IMR-90 (cell line): ENCODE measurements at regions not wholly inside any gene's neighbourhood (a gene's known extent, or its start where the extent isn't known, plus 50 kb on each side); places are given as distances from the start of the nearest gene placed in this dataset.

Source experiments
- ATAC-seq: fragments of 200-7000 bp; cut with Tn5 transposase; 2 replicates; pipeline ENCODE4 v1.9.1; 2020; ENCODE audit warnings: low read depth, mild to moderate bottlenecking, moderate library complexity
- BruUV-seq: library from RNA; stranded (reverse); fragments of 400-500 nt; replicated peaks from 2 replicates; lab custom pipeline; 2021; lab: Mats Ljungman, UMichigan
- CTCF ChIA-PET: fragments of 300-600 bp; formaldehyde crosslinking; extraction: SDS; loops from one replicate; lab custom pipeline; 2021; ENCODE audit warnings: antibody characterized with exemption; lab: Yijun Ruan, JAX
- POLR2A ChIA-PET: fragments of 300-600 bp; sonication (Branson Sonifier 250); formaldehyde crosslinking; loops from one replicate; lab custom pipeline; 2022; ENCODE audit warnings: antibody characterized with exemption; ENCODE audit not compliant: unreplicated experiment; lab: Charles Lee
- DNase-seq: peaks from one replicate; pipeline ENCODE4 v3.0.0; 2013
- H2AFZ ChIP-seq: replicated peaks from 2 replicates; pipeline ENCODE3; 2013; ENCODE audit warnings: low read length, mild to moderate bottlenecking; ENCODE audit not compliant: poor library complexity
- H2AK5ac ChIP-seq: 2 replicates; pipeline ENCODE4 v1.6.1; 2013; ENCODE audit warnings: low read depth, low read length, inconsistent platforms
- H2AK9ac ChIP-seq: replicated peaks from 2 replicates; pipeline ENCODE3; 2013; ENCODE audit warnings: mild to moderate bottlenecking, low read depth, low read length, moderate library complexity; ENCODE audit not compliant: poor library complexity
- H2BK120ac ChIP-seq: 2 replicates; pipeline ENCODE4 v1.6.1; 2013; ENCODE audit warnings: low read depth, low read length, inconsistent platforms
- H2BK15ac ChIP-seq: 3 replicates; pipeline ENCODE4 v1.6.1; 2013; ENCODE audit warnings: low read depth, low read length, inconsistent platforms
- H2BK20ac ChIP-seq: 2 replicates; pipeline ENCODE4 v1.6.1; 2013; ENCODE audit warnings: low read depth, mild to moderate bottlenecking, inconsistent platforms, low read length, moderate library complexity
- H2BK5ac ChIP-seq: 2 replicates; pipeline ENCODE4 v1.6.1; 2013; ENCODE audit warnings: mild to moderate bottlenecking, low read depth, low read length, inconsistent platforms; ENCODE audit not compliant: poor library complexity, severe bottlenecking
- H3K14ac ChIP-seq: replicated peaks from 2 replicates; pipeline ENCODE4 v1.6.1; 2013; ENCODE audit warnings: low read depth, low read length, inconsistent platforms
- H3K18ac ChIP-seq: 2 replicates; pipeline ENCODE4 v1.6.1; 2013; ENCODE audit warnings: low read depth, low read length, control low read depth
- H3K23ac ChIP-seq: 2 replicates; pipeline ENCODE4 v1.6.1; 2013; ENCODE audit warnings: low read depth, low read length, inconsistent platforms
- H3K27ac ChIP-seq: 2 replicates; pipeline ENCODE4 v1.5.1; 2013; ENCODE audit warnings: mild to moderate bottlenecking, control low read depth, low read length; ENCODE audit not compliant: insufficient read depth
- H3K27me3 ChIP-seq: 2 replicates; pipeline ENCODE4 v1.6.1; 2013; ENCODE audit warnings: low read length; ENCODE audit not compliant: control insufficient read depth, insufficient read depth
- H3K36me3 ChIP-seq: 2 replicates; pipeline ENCODE4 v1.6.1; 2013; ENCODE audit warnings: low read length, mixed read lengths; ENCODE audit not compliant: control insufficient read depth, insufficient read depth
- H3K4ac ChIP-seq: 2 replicates; pipeline ENCODE4 v1.6.1; 2013; ENCODE audit warnings: low read depth, low read length, inconsistent platforms
- H3K4me1 ChIP-seq: 2 replicates; pipeline ENCODE4 v1.6.1; 2013; ENCODE audit warnings: low read length, mixed read lengths; ENCODE audit not compliant: control insufficient read depth, insufficient read depth
- H3K4me2 ChIP-seq: 2 replicates; pipeline ENCODE4 v1.6.1; 2013; ENCODE audit warnings: low read depth, mild to moderate bottlenecking, control low read depth, low read length, moderate library complexity
- H3K4me3 ChIP-seq: 2 replicates; pipeline ENCODE4 v1.5.1; 2013; ENCODE audit warnings: low read depth, mild to moderate bottlenecking, control low read depth, low read length, moderate library complexity; ENCODE audit not compliant: insufficient read depth
- H3K56ac ChIP-seq: 2 replicates; pipeline ENCODE4 v1.6.1; 2013; ENCODE audit warnings: low read length, inconsistent platforms; ENCODE audit not compliant: insufficient read depth; ENCODE audit errors: extremely low read depth
- H3K79me1 ChIP-seq, 2 experiments: 2 replicates each; pipeline ENCODE4 v1.6.1; 2013; ENCODE audit warnings: low read length in 2 of 2, inconsistent platforms in 1 of 2, low read depth in 1 of 2
- H3K9ac ChIP-seq: 2 replicates; pipeline ENCODE4 v1.6.1; 2013; ENCODE audit warnings: low read depth, low read length, control low read depth
- H3K9me1 ChIP-seq: 2 replicates; pipeline ENCODE4 v1.6.1; 2013; ENCODE audit warnings: low read length, inconsistent platforms; ENCODE audit not compliant: insufficient read depth
- H3K9me3 ChIP-seq: 2 replicates; pipeline ENCODE4 v1.6.1; 2013; ENCODE audit warnings: low read length; ENCODE audit not compliant: control insufficient read depth, insufficient read depth
- H4K20me1 ChIP-seq: 2 replicates; pipeline ENCODE4 v1.6.1; 2013; ENCODE audit warnings: low read length, inconsistent platforms; ENCODE audit not compliant: insufficient read depth
- H4K5ac ChIP-seq: 2 replicates; pipeline ENCODE4 v1.6.1; 2013; ENCODE audit warnings: mild to moderate bottlenecking, low read depth, low read length, control low read depth
- H4K8ac ChIP-seq, 2 experiments: 2 replicates each; pipeline ENCODE4 v1.6.1; 2013; ENCODE audit warnings: low read depth in 2 of 2, low read length in 2 of 2, control low read depth in 1 of 2, inconsistent platforms in 1 of 2
- H4K91ac ChIP-seq: 2 replicates; pipeline ENCODE4 v1.6.1; 2013; ENCODE audit warnings: low read depth, low read length, inconsistent platforms; ENCODE audit not compliant: insufficient read depth
- CEBPB ChIP-seq: IDR thresholded peaks from 2 replicates; pipeline ENCODE4 v1.6.1; 2012; ENCODE audit warnings: low read depth, low read length, improper control_type of control experiment
- FOS ChIP-seq: fragments of 150-350 bp; IDR thresholded peaks from 2 replicates; pipeline ENCODE4 v1.6.1; 2016; ENCODE audit warnings: low read depth, low read length
- MAFK ChIP-seq: IDR thresholded peaks from 2 replicates; pipeline ENCODE4 v1.6.1; 2012; ENCODE audit warnings: low read depth, low read length, improper control_type of control experiment
- MAZ ChIP-seq: IDR thresholded peaks from 2 replicates; pipeline ENCODE4 v1.6.1; 2012; ENCODE audit warnings: low read depth, mild to moderate bottlenecking, low read length, improper control_type of control experiment, moderate library complexity, borderline replicate concordance
- MXI1 ChIP-seq: IDR thresholded peaks from 2 replicates; pipeline ENCODE4 v1.6.1; 2012; ENCODE audit warnings: low read depth, mild to moderate bottlenecking, low read length, moderate library complexity, borderline replicate concordance
- WGBS, 2 experiments: methylation state at CpG; one replicate each; pipeline versions ENCODE4 v1.1.5 to v1.1.7; 2013; ENCODE audit warnings: missing lambda C conversion rate in 2 of 2; ENCODE audit not compliant: insufficient read length in 1 of 2; ENCODE audit errors: extremely low coverage in 2 of 2; 5-methylcytosine and 5-hydroxymethylcytosine counted together
- dilution Hi-C: fragments of 300-500 bp; cut with HindIII; formaldehyde crosslinking; loops from one replicate; pipeline ENCODE4 v1.14.3; 2018; ENCODE audit warnings: low sequenced_read_pairs; ENCODE audit not compliant: unreplicated experiment
- in situ Hi-C: fragments of 300-500 bp; cut with MboI; formaldehyde crosslinking; loops from 3 replicates; pipeline ENCODE4 v1.14.3; 2019; ENCODE audit warnings: low sequenced_read_pairs, inconsistent platforms, mixed read lengths
- intact Hi-C: fragments of 100-400 bp; cut with micrococcal nuclease; formaldehyde crosslinking; loops from 2 replicates; pipeline ENCODE4 v1.10.0; 2022
- TF ChIP-seq, protein P1 (sequence below): fragments of 150-350 bp; IDR thresholded peaks from 2 replicates; pipeline ENCODE4 v1.6.1; 2017; ENCODE audit warnings: mild to moderate bottlenecking, antibody characterized with exemption, low read length, low read depth
- TF ChIP-seq, protein P2 (sequence below): fragments of 150-350 bp; IDR thresholded peaks from 2 replicates; pipeline ENCODE4 v1.6.1; 2016; ENCODE audit warnings: low read depth, mild to moderate bottlenecking, low read length, moderate library complexity, borderline replicate concordance

GRCh38 chr2:58856100-58856499 is 615.0 kb upstream of the FANCL start:
- no peaks in the 10 kb centered on the region for H3K79me1 ChIP-seq
- intact Hi-C loops: no loop called here
- CTCF ChIA-PET: no interaction called here

More at GRCh38 chr2:58856100-58856499, 615.0 kb upstream of the FANCL start:
- Histone ChIP-seq H3K4me3 (no peak overlapping the region), H4K91ac (no peak overlapping the region), H3K9me3 (no peaks in the 10 kb centered on the region), H2BK120ac (no peak overlapping the region), H4K20me1 (no peaks in the 10 kb centered on the region), H2AK9ac (no peak overlapping the region), H3K4me2 (no peak overlapping the region), H4K5ac (no peak overlapping the region), H3K4ac (no peak overlapping the region), H3K36me3 (no peaks in the 10 kb centered on the region), H3K27ac (no peak overlapping the region), H4K8ac (no peak overlapping the region), H2BK20ac (no peak overlapping the region), H3K18ac (no peak overlapping the region), H2AFZ (no peak overlapping the region), H3K56ac (no peak overlapping the region), H3K9me1 (no peaks in the 10 kb centered on the region), H3K9ac (no peak overlapping the region), H2BK5ac (no peak overlapping the region), H3K14ac (no peak overlapping the region), H2BK15ac (no peak overlapping the region), H2AK5ac (no peak overlapping the region), H3K27me3 (no peaks in the 10 kb centered on the region), H3K23ac (no peak overlapping the region), H3K4me1 (no peaks in the 10 kb centered on the region)
- TF ChIP-seq FOS: no peak
- TF ChIP-seq, protein P1, sequence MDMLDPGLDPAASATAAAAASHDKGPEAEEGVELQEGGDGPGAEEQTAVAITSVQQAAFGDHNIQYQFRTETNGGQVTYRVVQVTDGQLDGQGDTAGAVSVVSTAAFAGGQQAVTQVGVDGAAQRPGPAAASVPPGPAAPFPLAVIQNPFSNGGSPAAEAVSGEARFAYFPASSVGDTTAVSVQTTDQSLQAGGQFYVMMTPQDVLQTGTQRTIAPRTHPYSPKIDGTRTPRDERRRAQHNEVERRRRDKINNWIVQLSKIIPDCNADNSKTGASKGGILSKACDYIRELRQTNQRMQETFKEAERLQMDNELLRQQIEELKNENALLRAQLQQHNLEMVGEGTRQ: no peak
- TF ChIP-seq MXI1: no peak
- no peak for TF ChIP-seq MAFK
- TF ChIP-seq, protein P2, sequence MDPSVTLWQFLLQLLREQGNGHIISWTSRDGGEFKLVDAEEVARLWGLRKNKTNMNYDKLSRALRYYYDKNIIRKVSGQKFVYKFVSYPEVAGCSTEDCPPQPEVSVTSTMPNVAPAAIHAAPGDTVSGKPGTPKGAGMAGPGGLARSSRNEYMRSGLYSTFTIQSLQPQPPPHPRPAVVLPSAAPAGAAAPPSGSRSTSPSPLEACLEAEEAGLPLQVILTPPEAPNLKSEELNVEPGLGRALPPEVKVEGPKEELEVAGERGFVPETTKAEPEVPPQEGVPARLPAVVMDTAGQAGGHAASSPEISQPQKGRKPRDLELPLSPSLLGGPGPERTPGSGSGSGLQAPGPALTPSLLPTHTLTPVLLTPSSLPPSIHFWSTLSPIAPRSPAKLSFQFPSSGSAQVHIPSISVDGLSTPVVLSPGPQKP: no peak
- no peak for TF ChIP-seq CEBPB
- no peak for TF ChIP-seq MAZ
- DNase-seq: no peak
- POLR2A ChIA-PET: no interaction called here
- no TSS peak for BruUV-seq
- in situ Hi-C loops: no loop called here
- dilution Hi-C loops: no loop called here
- ATAC-seq: no peak
- no CpG with 5 or more reads among the region's 6 CpGs for WGBS, 2 experiments
